Caki2 (cell line): ENCODE measurements at regions not wholly inside any gene's neighbourhood (a gene's known extent, or its start where the extent isn't known, plus 50 kb on each side); places are given as distances from the start of the nearest gene placed in this dataset.

Experiments
- DNase-seq: peaks from one replicate; pipeline ENCODE4 v3.0.0-alpha.2; 2015; ENCODE audit warnings: low read depth
- in situ Hi-C: cut with HindIII; loops from 2 replicates; pipeline ENCODE4 v1.10.0; 2016; ENCODE audit warnings: low sequenced_read_pairs, low pct_unique_long_range_greater_than_20kb, mixed read lengths

- no peak for DNase-seq
- in situ Hi-C loops = no loop called here
These were observed 88.0 kb upstream of the INSIG1 start for GRCh38 chr7:155209478-155210319.

GRCh38 chr7:155210356-155210755 is 87.3 kb upstream of the INSIG1 start:
- in situ Hi-C loops = no loop called here
- no peak for DNase-seq

- DNase-seq = no peak
- in situ Hi-C loops = no loop called here
These were observed 86.5 kb upstream of the INSIG1 start for GRCh38 chr7:155211173-155211572.

- no peak for DNase-seq
- in situ Hi-C loops = no loop called here
These were observed 85.9 kb upstream of the INSIG1 start for GRCh38 chr7:155211761-155212160.

- in situ Hi-C loops = no loop called here
- DNase-seq = no peak
These were observed 85.2 kb upstream of the INSIG1 start for GRCh38 chr7:155212301-155213015.

- DNase-seq = no peak
- in situ Hi-C loops = no loop called here
These were observed 84.3 kb upstream of the INSIG1 start for GRCh38 chr7:155213385-155213784.

- no peak for DNase-seq
- in situ Hi-C loops = no loop called here
These were observed 83.5 kb upstream of the INSIG1 start for GRCh38 chr7:155213955-155214740.

- in situ Hi-C loops = no loop called here
- no peak for DNase-seq
These were observed 81.9 kb upstream of the INSIG1 start for GRCh38 chr7:155215576-155216325.

GRCh38 chr7:155216475-155217272 is 81.0 kb upstream of the INSIG1 start:
- in situ Hi-C loops = no loop called here
- DNase-seq = no peak

GRCh38 chr7:155217634-155218033 is 80.0 kb upstream of the INSIG1 start:
- in situ Hi-C loops = no loop called here
- no peak for DNase-seq

- DNase-seq = no peak
- in situ Hi-C loops = no loop called here
These were observed 79.2 kb upstream of the INSIG1 start for GRCh38 chr7:155218276-155219153.

- DNase-seq = no peak
- in situ Hi-C loops = no loop called here
These were observed 78.5 kb upstream of the INSIG1 start for GRCh38 chr7:155219154-155219531.

GRCh38 chr7:155219947-155220769 is 77.5 kb upstream of the INSIG1 start:
- no peak for DNase-seq
- in situ Hi-C loops = no loop called here

GRCh38 chr7:155220903-155221302 is 76.8 kb upstream of the INSIG1 start:
- no peak for DNase-seq
- in situ Hi-C loops = no loop called here

GRCh38 chr7:155221547-155221946 is 76.1 kb upstream of the INSIG1 start:
- no peak for DNase-seq
- in situ Hi-C loops = no loop called here

GRCh38 chr7:155222061-155222460 is 75.6 kb upstream of the INSIG1 start:
- no peak for DNase-seq
- in situ Hi-C loops = no loop called here
